ENCODE measurements at regions not wholly inside any gene's neighbourhood (a gene's known extent, or its start where the extent isn't known, plus 50 kb on each side); places are given as distances from the start of the nearest gene placed in this dataset.

GRCh38 chr3:127387556-127388153, 99.8 kb upstream of the PRR20G start:
- Histone ChIP-seq H3K4me3 (no peak overlapping the region), H3K4me2 (no peak overlapping the region), H3K27ac (no peak overlapping the region), H3K4me1 (no peaks in the 10 kb centered on the region), H3K9me3 (no peaks in the 10 kb centered on the region)
- ChIA-PET CTCF (no interaction called here), POLR2A (no interaction called here)
- DNase-seq (ENCODE audit: low read depth in 1 of 2, low spot score in 1 of 2) = no peak
- no peak for TF ChIP-seq FOSB (CRISPR knock-in tag; IDR thresholded peaks at IDR 0.05)
- TF ChIP-seq NR3C1 (IDR thresholded peaks at IDR 0.05) = no peak
- TF ChIP-seq, protein P1, sequence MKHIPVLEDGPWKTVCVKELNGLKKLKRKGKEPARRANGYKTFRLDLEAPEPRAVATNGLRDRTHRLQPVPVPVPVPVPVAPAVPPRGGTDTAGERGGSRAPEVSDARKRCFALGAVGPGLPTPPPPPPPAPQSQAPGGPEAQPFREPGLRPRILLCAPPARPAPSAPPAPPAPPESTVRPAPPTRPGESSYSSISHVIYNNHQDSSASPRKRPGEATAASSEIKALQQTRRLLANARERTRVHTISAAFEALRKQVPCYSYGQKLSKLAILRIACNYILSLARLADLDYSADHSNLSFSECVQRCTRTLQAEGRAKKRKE (CRISPR knock-in tag; IDR thresholded peaks at IDR 0.05; ENCODE audit: low read depth) = no peak
- TF ChIP-seq, protein P2, sequence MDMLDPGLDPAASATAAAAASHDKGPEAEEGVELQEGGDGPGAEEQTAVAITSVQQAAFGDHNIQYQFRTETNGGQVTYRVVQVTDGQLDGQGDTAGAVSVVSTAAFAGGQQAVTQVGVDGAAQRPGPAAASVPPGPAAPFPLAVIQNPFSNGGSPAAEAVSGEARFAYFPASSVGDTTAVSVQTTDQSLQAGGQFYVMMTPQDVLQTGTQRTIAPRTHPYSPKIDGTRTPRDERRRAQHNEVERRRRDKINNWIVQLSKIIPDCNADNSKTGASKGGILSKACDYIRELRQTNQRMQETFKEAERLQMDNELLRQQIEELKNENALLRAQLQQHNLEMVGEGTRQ (IDR thresholded peaks at IDR 0.05) = no peak
- TF ChIP-seq HOXB5 (CRISPR knock-in tag; IDR thresholded peaks at IDR 0.05) = no peak
- WGBS (ENCODE audit: missing lambda C conversion rate) = 36% methylated on average over 2 of the region's 8 CpGs
- FAIRE-seq = no peak
- ATAC-seq = no peak

DNA sequence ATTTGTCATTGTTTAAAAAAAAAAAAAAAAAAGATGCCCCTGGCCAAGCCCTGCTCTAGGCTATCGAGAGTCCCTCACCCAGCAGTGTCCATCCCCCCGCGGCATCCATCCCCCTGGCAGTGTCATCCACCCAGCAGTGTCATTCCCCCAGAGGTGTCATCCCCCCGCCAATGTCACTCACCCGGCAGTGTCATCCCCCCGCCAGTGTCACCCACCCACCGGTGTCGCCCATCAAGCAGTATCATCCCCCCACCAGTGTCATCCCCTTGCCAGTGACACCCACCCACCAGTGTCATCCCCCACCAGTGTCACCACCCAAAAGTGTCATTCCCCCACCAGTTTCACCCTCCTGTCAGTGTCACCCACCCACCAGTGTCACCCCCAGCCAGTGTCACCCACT, 99.3 kb upstream of the PRR20G start:
- CTCF ChIA-PET = no interaction called here
- ATAC-seq = no peak
- POLR2A ChIA-PET = no interaction called here
- H3K4me2 ChIP-seq = no peak overlapping the region
- FAIRE-seq = no peak
- H3K4me3 ChIP-seq = no peak overlapping the region
- no peak for DNase-seq (ENCODE audit: low read depth in 1 of 2, low spot score in 1 of 2)
- H3K9me3 ChIP-seq = no peaks in the 10 kb centered on the region
- no peak overlapping the region for H3K27ac ChIP-seq
- H3K4me1 ChIP-seq = no peaks in the 10 kb centered on the region
- TF ChIP-seq CHD2 (IDR thresholded peaks at IDR 0.05; ENCODE audit: low read length, partially characterized antibody) (no peak), E2F6 (IDR thresholded peaks at IDR 0.05; ENCODE audit: borderline replicate concordance, low read depth) (no peak), RNF2 (IDR thresholded peaks at IDR 0.05; ENCODE audit: borderline replicate concordance, low read depth) (no peak), TP53 (CRISPR knock-in tag; IDR thresholded peaks at IDR 0.05) (no peak), BHLHE40 (IDR thresholded peaks at IDR 0.05; ENCODE audit: low read depth, low read length) (no peak), CBX8 (IDR thresholded peaks at IDR 0.05) (no peak)
- TF ChIP-seq, protein P3, sequence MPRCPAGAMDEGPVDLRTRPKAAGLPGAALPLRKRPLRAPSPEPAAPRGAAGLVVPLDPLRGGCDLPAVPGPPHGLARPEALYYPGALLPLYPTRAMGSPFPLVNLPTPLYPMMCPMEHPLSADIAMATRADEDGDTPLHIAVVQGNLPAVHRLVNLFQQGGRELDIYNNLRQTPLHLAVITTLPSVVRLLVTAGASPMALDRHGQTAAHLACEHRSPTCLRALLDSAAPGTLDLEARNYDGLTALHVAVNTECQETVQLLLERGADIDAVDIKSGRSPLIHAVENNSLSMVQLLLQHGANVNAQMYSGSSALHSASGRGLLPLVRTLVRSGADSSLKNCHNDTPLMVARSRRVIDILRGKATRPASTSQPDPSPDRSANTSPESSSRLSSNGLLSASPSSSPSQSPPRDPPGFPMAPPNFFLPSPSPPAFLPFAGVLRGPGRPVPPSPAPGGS (IDR thresholded peaks at IDR 0.05) = no peak
- 60% methylated on average over 3 of the region's 8 CpGs for WGBS (ENCODE audit: missing lambda C conversion rate)

DNA sequence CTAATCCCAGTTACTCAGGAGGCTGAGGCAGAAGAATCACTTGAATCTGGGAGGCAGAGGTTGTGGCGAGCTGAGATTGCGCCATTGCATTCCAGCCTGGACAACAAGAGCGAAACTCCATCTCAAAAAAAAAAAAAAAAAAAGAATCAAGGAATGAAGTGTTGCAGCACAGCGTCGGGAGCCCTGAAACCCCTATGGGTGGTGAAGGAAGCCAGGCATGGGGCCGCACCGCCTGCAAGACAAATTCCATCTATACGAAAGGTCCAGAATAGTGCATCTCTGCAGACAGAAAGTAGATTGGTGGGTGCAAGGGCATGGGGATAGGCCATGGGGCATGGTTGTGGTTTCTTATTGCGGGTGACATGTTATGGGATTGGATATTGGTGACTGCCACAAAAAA, 98.6 kb upstream of the PRR20G start:
- no peak overlapping the region for H3K4me2 ChIP-seq
- no peak for TF ChIP-seq ZFP36 (IDR thresholded peaks at IDR 0.05; ENCODE audit: borderline replicate concordance, partially characterized antibody)
- TF ChIP-seq, protein P3 (IDR thresholded peaks at IDR 0.05) = no peak
- no peak for TF ChIP-seq NPAS2 (CRISPR knock-in tag; IDR thresholded peaks at IDR 0.05; ENCODE audit: borderline replicate concordance)
- TF ChIP-seq, protein P4, sequence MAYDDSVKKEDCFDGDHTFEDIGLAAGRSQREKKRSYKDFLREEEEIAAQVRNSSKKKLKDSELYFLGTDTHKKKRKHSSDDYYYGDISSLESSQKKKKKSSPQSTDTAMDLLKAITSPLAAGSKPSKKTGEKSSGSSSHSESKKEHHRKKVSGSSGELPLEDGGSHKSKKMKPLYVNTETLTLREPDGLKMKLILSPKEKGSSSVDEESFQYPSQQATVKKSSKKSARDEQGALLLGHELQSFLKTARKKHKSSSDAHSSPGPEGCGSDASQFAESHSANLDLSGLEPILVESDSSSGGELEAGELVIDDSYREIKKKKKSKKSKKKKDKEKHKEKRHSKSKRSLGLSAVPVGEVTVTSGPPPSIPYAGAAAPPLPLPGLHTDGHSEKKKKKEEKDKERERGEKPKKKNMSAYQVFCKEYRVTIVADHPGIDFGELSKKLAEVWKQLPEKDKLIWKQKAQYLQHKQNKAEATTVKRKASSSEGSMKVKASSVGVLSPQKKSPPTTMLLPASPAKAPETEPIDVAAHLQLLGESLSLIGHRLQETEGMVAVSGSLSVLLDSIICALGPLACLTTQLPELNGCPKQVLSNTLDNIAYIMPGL (CRISPR knock-in tag; IDR thresholded peaks at IDR 0.05; ENCODE audit: borderline replicate concordance) = no peak
- TF ChIP-seq, protein P2 (IDR thresholded peaks at IDR 0.05) = no peak
- TF ChIP-seq FOSB (CRISPR knock-in tag; IDR thresholded peaks at IDR 0.05) = no peak
- no peak for TF ChIP-seq NR3C1 (IDR thresholded peaks at IDR 0.05)
- no peak for TF ChIP-seq ESRRA (IDR thresholded peaks at IDR 0.05; ENCODE audit: borderline replicate concordance, low read length)
- TF ChIP-seq SMC3 (IDR thresholded peaks at IDR 0.05) = no peak
- TF ChIP-seq KDM1A (IDR thresholded peaks at IDR 0.05; ENCODE audit: low read depth) = no peak
- no peak for TF ChIP-seq POLR2AphosphoS2 (conservative IDR thresholded peaks at IDR 0.05; ENCODE audit: low read length)
- no peak for TF ChIP-seq CHD4 (IDR thresholded peaks at IDR 0.05; ENCODE audit: borderline replicate concordance)
- no peak for TF ChIP-seq PHF8 (IDR thresholded peaks at IDR 0.05; ENCODE audit: borderline replicate concordance, low read depth)
- TF ChIP-seq CHD2 (IDR thresholded peaks at IDR 0.05; ENCODE audit: low read length, partially characterized antibody) = no peak
- no peak for TF ChIP-seq CBX2 (IDR thresholded peaks at IDR 0.05; ENCODE audit: borderline replicate concordance, low read depth)
- no peak for TF ChIP-seq POLR2A (IDR thresholded peaks at IDR 0.05; ENCODE audit: low read length)
- no peak overlapping the region for H3K27ac ChIP-seq
- peaks cover 2% of the 10 kb centered on the region; the same call in 1 of the 3 replicates for H3K9me3 ChIP-seq
- ChIA-PET CTCF (interaction anchor here (0.7 kb wide), 1 partner anchor 12 kb away, joined by 3 read pairs; no protein-coding TSS in a partner anchor), POLR2A (no interaction called here)
- no peak overlapping the region for H3K4me3 ChIP-seq
- H3K4me1 ChIP-seq = no peaks in the 10 kb centered on the region
- FAIRE-seq = no peak
- no peak for ATAC-seq
- 47% methylated on average over 6 of the region's 9 CpGs for WGBS (ENCODE audit: missing lambda C conversion rate)
- no peak for DNase-seq (ENCODE audit: low read depth in 1 of 2, low spot score in 1 of 2)
